Effector memory CD4-positive, alpha-beta T cell (primary cell): ENCODE measurements at regions not wholly inside any gene's neighbourhood (a gene's known extent, or its start where the extent isn't known, plus 50 kb on each side); places are given as distances from the start of the nearest gene placed in this dataset.

Experiments
- DNase-seq, 3 donors: peaks; one replicate each; pipeline ENCODE4 v3.0.0-alpha.2; 2020
- H3K27ac ChIP-seq: 2 replicates; pipeline ENCODE4 v1.7.0; 2013; ENCODE audit warnings: mild to moderate bottlenecking, low read length, moderate library complexity; ENCODE audit not compliant: insufficient read depth, poor library complexity, severe bottlenecking
- H3K27me3 ChIP-seq: replicated peaks from 2 replicates; pipeline ENCODE4 v1.7.0; 2013; ENCODE audit warnings: mild to moderate bottlenecking, low read length; ENCODE audit not compliant: insufficient read depth, control insufficient read depth, poor library complexity, severe bottlenecking
- H3K36me3 ChIP-seq: 2 replicates; pipeline ENCODE4 v1.7.0; 2013; ENCODE audit warnings: mild to moderate bottlenecking, low read length, moderate library complexity; ENCODE audit not compliant: control insufficient read depth, insufficient read depth
- H3K4me1 ChIP-seq: 2 replicates; pipeline ENCODE4 v1.7.0; 2013; ENCODE audit warnings: low read length, mild to moderate bottlenecking; ENCODE audit not compliant: control insufficient read depth, insufficient read depth, poor library complexity, severe bottlenecking
- H3K4me3 ChIP-seq: 2 replicates; pipeline ENCODE4 v1.7.0; 2013; ENCODE audit warnings: low read length, low read depth, mild to moderate bottlenecking; ENCODE audit not compliant: insufficient read depth, poor library complexity, severe bottlenecking
- H3K9me3 ChIP-seq: 2 replicates; pipeline ENCODE4 v1.7.0; 2013; ENCODE audit warnings: mild to moderate bottlenecking, low read length, moderate library complexity; ENCODE audit not compliant: control insufficient read depth

DNA sequence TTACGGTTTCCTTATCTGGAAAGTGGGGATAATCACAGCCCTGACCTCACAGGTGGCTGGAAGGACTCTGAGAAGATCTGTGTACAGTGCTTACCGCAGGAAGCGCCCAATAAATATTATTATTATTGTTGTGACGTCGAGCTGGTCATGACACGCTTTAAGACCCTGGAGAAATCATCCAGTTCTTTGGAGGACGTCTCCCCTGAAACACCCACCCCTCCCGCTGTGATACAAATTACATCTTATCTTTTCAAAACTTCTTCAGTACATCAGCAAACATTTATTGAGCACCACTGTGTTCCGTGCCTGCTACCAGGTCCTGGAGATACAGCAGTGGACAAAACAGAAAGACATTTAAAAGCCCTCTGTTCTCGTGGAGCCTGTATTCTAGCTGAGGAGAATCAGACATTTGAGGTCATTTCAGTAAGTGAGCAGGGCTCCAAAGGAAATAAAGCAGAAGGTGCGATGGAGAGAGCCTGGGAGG is 118.7 kb downstream of the CEBPB start:
- Histone ChIP-seq H3K9me3 (no peaks in the 10 kb centered on the region), H3K4me3 (no peak overlapping the region), H3K36me3 (no peaks in the 10 kb centered on the region), H3K27me3 (no peaks in the 10 kb centered on the region), H3K27ac (no peak overlapping the region), H3K4me1 (no peaks in the 10 kb centered on the region)
- DNase-seq = no peak

DNA sequence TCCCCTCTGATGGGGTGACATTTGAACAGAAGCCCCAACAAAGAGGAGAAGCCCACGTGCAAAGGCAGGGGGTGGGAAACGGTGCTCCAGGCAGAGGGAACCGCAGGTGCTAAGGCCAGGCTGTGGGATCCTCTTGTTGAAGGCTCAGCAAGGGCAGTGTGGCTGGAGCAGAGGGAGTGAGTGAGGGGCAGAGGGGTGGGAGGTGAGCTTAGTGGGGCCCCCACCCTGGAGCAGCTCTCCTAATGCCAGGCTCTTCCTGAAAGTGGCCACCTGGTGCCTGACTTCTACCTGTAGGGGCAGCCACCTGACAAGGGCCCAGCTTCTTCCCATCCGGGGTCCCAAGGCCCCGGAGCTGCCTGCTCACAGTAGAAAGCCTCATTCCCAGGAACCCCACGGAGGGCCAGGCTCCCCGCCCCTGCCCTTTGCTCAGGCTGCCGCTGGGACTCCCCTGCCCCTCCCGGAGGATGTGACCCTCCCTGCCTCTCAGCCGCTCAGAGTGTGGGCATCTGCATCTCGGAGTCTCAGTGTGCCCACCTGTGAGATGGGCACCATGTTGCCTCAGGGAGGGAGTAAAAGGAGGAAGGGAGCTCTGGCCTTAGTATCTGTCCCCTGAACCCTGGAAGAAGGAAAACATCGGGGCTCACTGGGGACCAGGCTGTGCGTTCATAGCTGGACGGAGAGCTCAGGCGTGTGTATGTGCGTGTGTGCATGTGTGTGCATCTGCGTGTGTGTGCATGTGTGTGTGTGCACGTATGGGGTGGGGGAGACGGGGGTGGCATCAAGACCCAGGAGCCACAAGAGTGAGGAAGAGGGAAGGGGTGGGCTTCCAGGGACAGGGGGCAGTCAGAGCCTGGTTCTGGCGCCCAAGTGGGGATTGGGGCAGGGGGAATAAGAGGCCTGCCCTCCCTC is 119.4 kb downstream of the CEBPB start:
- Histone ChIP-seq H3K4me3 (no peak overlapping the region), H3K4me1 (no peaks in the 10 kb centered on the region), H3K36me3 (no peaks in the 10 kb centered on the region), H3K27me3 (no peaks in the 10 kb centered on the region), H3K9me3 (no peaks in the 10 kb centered on the region), H3K27ac (no peak overlapping the region)
- DNase-seq = no peak

DNA sequence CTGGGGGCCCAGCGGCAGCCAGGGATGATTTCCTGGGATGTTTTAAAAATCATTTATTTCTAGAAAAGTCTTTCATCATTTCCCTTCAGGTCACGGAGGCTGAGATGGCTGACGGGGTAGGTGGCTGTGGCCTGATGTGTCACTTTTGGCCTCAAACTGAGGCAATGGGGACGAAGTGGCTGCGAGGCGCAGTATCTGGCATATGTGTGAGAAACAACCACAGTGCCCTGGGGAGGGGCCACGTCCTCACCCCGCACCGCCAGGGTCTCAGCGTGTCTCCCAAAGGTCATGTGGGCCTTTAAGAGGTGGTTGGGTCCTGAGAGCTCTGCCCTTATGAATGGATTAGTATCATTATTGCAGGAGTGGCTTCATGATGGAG is 120.0 kb downstream of the CEBPB start:
- DNase-seq = no peak
- H3K36me3 ChIP-seq = no peaks in the 10 kb centered on the region
- no peaks in the 10 kb centered on the region for H3K4me1 ChIP-seq
- no peaks in the 10 kb centered on the region for H3K27me3 ChIP-seq
- no peaks in the 10 kb centered on the region for H3K9me3 ChIP-seq
- H3K4me3 ChIP-seq = no peak overlapping the region
- no peak overlapping the region for H3K27ac ChIP-seq

DNA sequence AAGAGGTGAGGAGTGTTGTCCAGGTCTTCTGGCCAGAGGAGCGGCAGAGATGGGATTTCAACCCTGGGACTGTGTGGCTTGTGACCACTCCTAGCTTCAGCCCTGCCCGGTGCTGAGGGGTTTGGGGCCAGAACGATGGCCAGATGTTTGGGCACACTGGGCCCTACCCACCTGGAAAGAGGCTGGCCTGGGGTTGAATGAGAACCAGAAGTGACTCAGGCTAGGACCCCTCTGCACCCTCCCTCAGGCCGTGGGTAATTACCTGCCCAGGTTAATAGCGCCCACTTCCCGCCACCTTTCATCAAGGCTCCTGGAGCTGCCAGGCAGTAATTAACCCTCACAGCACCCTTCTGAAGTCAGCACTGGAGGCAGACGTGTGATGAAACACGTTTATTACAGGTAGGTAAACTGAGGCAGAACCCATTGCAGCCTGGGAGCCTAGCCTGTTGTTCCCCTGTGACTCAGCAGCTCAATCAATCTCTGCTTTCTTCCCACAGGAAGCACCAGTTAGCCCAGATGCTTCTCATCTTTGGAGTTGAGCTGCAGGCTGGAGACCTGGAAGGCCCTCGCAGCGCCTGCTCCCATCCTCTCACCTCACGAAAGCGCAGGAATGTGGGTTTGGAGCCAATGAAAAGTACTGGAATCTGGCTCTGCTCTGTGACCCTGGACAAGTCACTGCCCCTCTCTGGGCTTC is 120.8 kb downstream of the CEBPB start:
- Histone ChIP-seq H3K27ac (no peak overlapping the region), H3K36me3 (no peaks in the 10 kb centered on the region), H3K27me3 (no peaks in the 10 kb centered on the region), H3K4me3 (no peak overlapping the region), H3K9me3 (no peaks in the 10 kb centered on the region), H3K4me1 (no peaks in the 10 kb centered on the region)
- no peak for DNase-seq

DNA sequence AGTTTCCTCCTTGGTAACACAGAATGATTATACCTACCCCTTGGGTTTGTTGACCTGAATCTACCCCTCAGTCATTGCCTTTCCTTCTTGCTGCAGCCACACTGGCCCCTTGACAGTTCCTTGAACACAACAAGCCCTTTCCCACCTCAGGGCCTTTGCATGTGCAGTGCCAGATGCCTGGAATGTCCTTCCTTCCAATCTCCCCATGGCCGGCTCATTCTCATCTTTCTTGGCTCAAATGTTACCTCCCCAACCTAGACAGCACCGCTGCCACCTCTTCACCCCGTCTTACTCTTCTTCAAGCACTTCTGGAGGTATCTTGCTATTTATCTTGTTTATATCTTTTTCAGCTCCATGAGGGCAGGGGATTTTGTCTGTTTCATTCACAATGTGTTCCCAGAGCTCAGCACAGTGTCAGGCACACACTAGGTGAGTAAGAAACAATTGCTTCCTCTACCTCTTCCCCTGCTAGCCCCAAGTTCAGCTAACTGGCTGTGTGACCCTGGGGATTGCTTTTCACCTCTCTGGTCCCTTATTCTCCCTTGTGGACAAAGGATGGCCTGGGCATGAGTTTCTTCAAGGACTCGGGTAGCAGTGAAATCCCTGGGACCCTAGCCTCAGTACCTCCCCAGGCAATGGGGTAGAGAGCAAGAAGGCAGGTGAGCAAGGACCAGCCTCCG is 121.5 kb downstream of the CEBPB start:
- Histone ChIP-seq H3K4me3 (no peak overlapping the region), H3K27ac (no peak overlapping the region), H3K36me3 (no peaks in the 10 kb centered on the region), H3K9me3 (no peaks in the 10 kb centered on the region), H3K4me1 (no peaks in the 10 kb centered on the region), H3K27me3 (no peaks in the 10 kb centered on the region)
- DNase-seq = no peak

DNA sequence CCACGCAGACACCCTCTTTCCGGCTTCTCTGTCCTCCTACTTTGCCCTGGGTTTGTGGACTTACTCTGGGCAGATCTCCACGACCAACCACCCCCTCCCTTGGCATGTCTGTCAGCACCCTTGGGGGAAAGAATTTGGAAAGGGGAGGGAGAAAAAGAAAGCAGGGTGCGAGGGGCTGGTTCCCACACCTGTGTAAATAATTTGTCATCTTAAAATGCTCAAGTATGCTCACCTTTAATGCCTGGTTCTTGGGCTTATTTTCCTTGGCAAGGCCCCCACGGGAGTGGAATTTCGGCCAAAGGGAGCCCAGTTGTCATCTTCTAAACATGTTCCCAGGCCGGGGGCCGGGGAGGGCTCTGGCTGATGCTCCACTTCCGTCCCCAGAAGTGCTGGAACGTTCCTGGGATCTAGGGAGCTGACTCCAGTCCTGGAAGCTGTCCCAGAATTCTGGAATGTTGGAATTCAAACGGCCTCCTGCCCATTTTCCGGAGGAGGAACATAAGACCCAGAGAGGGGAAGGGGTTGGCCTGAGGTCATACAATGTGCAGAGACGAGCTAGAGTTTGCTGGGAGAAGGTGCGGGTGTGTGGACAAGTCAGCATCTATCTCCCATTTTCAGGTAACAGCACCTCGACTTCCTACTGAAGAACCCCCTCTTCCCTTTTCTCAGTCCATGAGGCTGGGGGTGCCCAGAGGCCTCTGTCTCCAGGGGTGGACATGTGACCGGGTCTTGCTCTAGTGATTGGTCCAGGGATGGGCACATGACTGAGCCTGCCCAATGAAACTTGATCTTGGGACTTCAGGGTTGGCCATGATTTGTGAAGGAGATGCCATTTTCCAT is 122.3 kb downstream of the CEBPB start:
- DNase-seq = no peak
- Histone ChIP-seq H3K27ac (no peak overlapping the region), H3K27me3 (no peaks in the 10 kb centered on the region), H3K36me3 (no peaks in the 10 kb centered on the region), H3K9me3 (no peaks in the 10 kb centered on the region), H3K4me3 (no peak overlapping the region), H3K4me1 (no peaks in the 10 kb centered on the region)

DNA sequence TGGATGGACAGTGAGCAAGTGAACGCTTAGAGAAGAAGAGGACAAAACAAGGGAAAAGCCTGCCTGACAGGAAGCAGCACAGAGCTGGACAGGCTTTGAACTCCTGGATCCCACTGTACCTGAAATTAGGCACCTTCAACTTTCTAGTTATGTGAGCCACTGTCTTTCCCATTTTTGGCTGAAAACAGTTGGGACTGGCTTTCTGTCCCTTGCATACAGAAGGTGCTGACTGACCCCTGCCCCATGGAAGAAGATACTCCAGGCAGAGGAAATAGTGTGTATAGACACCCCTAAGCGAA is 122.8 kb downstream of the CEBPB start:
- DNase-seq = no peak
- H3K27me3 ChIP-seq = no peaks in the 10 kb centered on the region

DNA sequence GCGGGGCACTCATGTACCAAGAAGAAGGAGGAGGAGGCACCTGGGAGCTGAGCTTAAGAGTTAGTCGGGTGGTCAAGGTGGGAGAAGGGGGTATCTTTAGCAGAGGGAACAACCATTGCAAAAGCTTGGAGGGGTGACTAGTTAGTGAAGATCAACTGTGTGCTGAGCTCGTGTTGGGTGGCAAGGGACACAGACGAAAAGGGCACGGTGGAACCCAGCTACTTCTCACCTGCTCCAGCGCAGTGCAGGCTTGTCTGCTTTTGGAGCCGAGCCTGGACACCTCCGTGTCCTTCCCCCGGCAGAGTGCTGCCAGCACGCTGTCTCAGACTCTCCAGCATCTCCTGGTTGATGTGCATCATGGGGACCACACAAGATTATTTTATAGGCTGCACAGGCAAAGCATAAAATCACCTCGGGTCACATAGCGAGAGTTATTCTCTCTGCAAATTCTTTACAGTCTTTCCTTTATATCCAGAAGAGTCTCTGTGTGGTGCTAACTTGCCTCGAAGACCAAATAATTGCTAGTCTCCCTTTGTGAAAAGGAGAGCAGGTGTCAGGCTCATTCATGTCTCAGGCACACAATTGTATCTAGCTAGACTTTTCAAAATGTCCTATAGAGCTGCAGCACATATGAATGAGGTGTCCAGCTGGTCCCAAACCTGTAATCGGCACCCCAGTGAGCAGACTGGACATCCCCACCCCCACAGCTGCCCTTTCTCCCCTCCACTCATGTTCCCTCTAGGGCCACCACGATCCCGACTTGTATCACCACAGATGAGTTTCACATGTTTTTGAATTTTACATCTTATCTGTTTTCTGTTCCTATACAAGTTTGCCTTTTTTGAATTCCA is 123.4 kb downstream of the CEBPB start:
- Histone ChIP-seq H3K4me3 (no peak overlapping the region), H3K4me1 (no peaks in the 10 kb centered on the region), H3K27me3 (no peaks in the 10 kb centered on the region), H3K27ac (no peak overlapping the region), H3K9me3 (no peaks in the 10 kb centered on the region), H3K36me3 (no peaks in the 10 kb centered on the region)
- no peak for DNase-seq

More for the DNA sequence above, 122.8 kb downstream of the CEBPB start:
- Histone ChIP-seq H3K9me3 (no peaks in the 10 kb centered on the region), H3K4me1 (no peaks in the 10 kb centered on the region), H3K36me3 (no peaks in the 10 kb centered on the region), H3K27ac (no peak overlapping the region), H3K4me3 (no peak overlapping the region)
